ENCODE measurements at regions not wholly inside any gene's neighbourhood (a gene's known extent, or its start where the extent isn't known, plus 50 kb on each side); places are given as distances from the start of the nearest gene placed in this dataset.

- no peaks in the 10 kb centered on the region for H3K27me3 Mint-ChIP-seq (ENCODE audit: unreplicated experiment)
- H3K36me3 Mint-ChIP-seq (ENCODE audit: unreplicated experiment), result no peaks in the 10 kb centered on the region
- TF ChIP-seq, protein P1, sequence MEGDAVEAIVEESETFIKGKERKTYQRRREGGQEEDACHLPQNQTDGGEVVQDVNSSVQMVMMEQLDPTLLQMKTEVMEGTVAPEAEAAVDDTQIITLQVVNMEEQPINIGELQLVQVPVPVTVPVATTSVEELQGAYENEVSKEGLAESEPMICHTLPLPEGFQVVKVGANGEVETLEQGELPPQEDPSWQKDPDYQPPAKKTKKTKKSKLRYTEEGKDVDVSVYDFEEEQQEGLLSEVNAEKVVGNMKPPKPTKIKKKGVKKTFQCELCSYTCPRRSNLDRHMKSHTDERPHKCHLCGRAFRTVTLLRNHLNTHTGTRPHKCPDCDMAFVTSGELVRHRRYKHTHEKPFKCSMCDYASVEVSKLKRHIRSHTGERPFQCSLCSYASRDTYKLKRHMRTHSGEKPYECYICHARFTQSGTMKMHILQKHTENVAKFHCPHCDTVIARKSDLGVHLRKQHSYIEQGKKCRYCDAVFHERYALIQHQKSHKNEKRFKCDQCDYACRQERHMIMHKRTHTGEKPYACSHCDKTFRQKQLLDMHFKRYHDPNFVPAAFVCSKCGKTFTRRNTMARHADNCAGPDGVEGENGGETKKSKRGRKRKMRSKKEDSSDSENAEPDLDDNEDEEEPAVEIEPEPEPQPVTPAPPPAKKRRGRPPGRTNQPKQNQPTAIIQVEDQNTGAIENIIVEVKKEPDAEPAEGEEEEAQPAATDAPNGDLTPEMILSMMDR (IDR thresholded peaks at IDR 0.05; ENCODE audit: partially characterized antibody, unreplicated experiment), result no peak
- DNase-seq, result no peak
- H3K4me1 Mint-ChIP-seq (ENCODE audit: low read depth, unreplicated experiment), result peaks cover 16% of the 10 kb centered on the region
- no peaks in the 10 kb centered on the region for H3K9me3 Mint-ChIP-seq (ENCODE audit: unreplicated experiment)
- H3K27ac Mint-ChIP-seq (ENCODE audit: unreplicated experiment), result no peak overlapping the region
- no peak overlapping the region for H3K4me3 Mint-ChIP-seq (ENCODE audit: unreplicated experiment)
These were observed 231.8 kb upstream of the IRF2BP2 start for GRCh38 chr1:234841710-234842231.

- Mint-ChIP-seq H3K9me3 (ENCODE audit: unreplicated experiment) (no peaks in the 10 kb centered on the region), H3K36me3 (ENCODE audit: unreplicated experiment) (no peaks in the 10 kb centered on the region), H3K27me3 (ENCODE audit: unreplicated experiment) (no peaks in the 10 kb centered on the region), H3K4me1 (ENCODE audit: low read depth, unreplicated experiment) (peaks cover 16% of the 10 kb centered on the region), H3K27ac (ENCODE audit: unreplicated experiment) (no peak overlapping the region), H3K4me3 (ENCODE audit: unreplicated experiment) (no peak overlapping the region)
- DNase-seq, result no peak
- TF ChIP-seq, protein P1 (IDR thresholded peaks at IDR 0.05; ENCODE audit: partially characterized antibody, unreplicated experiment), result no peak
These were observed 231.3 kb upstream of the IRF2BP2 start for GRCh38 chr1:234841281-234841680.

- TF ChIP-seq, protein P1 (IDR thresholded peaks at IDR 0.05; ENCODE audit: partially characterized antibody, unreplicated experiment), result no peak
- H3K4me3 Mint-ChIP-seq (ENCODE audit: unreplicated experiment), result no peak overlapping the region
- H3K9me3 Mint-ChIP-seq (ENCODE audit: unreplicated experiment), result no peaks in the 10 kb centered on the region
These were observed 230.9 kb upstream of the IRF2BP2 start for GRCh38 chr1:234840843-234841242.

DNA sequence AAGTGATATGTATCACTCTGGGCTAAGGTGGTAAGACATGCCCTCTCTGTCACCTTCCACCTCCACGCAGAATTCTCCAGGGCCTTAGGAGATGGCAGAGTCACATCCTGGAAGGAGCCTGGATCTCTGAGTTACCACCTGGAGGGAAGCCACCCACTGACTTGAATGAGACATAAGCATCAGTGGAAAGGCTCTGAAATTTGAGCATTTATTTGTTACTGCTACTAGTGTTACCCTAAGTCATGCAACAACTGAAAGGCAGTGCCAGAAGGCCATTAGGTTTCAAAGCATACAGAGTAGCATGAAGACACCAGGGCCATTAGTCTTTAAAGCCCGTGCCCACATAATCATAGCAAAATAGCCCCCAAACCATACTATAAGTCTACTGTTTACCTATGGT lies 230.3 kb upstream of the IRF2BP2 start:
- Mint-ChIP-seq H3K36me3 (ENCODE audit: unreplicated experiment) (no peaks in the 10 kb centered on the region), H3K27ac (ENCODE audit: unreplicated experiment) (no peak overlapping the region), H3K4me3 (ENCODE audit: unreplicated experiment) (no peak overlapping the region), H3K9me3 (ENCODE audit: unreplicated experiment) (no peaks in the 10 kb centered on the region), H3K4me1 (ENCODE audit: low read depth, unreplicated experiment) (peaks cover 16% of the 10 kb centered on the region), H3K27me3 (ENCODE audit: unreplicated experiment) (no peaks in the 10 kb centered on the region)
- TF ChIP-seq, protein P1 (IDR thresholded peaks at IDR 0.05; ENCODE audit: partially characterized antibody, unreplicated experiment), result no peak
- no peak for DNase-seq

More at GRCh38 chr1:234840843-234841242, 230.9 kb upstream of the IRF2BP2 start:
- Mint-ChIP-seq H3K27ac (ENCODE audit: unreplicated experiment) (no peak overlapping the region), H3K27me3 (ENCODE audit: unreplicated experiment) (no peaks in the 10 kb centered on the region), H3K36me3 (ENCODE audit: unreplicated experiment) (no peaks in the 10 kb centered on the region), H3K4me1 (ENCODE audit: low read depth, unreplicated experiment) (peaks cover 16% of the 10 kb centered on the region)
- DNase-seq, result no peak

GRCh38 chr1:234839663-234840062 lies 229.7 kb upstream of the IRF2BP2 start:
- TF ChIP-seq, protein P1 (IDR thresholded peaks at IDR 0.05; ENCODE audit: partially characterized antibody, unreplicated experiment), result no peak
- Mint-ChIP-seq H3K36me3 (ENCODE audit: unreplicated experiment) (no peaks in the 10 kb centered on the region), H3K27me3 (ENCODE audit: unreplicated experiment) (no peaks in the 10 kb centered on the region), H3K9me3 (ENCODE audit: unreplicated experiment) (no peaks in the 10 kb centered on the region), H3K4me3 (ENCODE audit: unreplicated experiment) (no peak overlapping the region), H3K27ac (ENCODE audit: unreplicated experiment) (no peak overlapping the region), H3K4me1 (ENCODE audit: low read depth, unreplicated experiment) (peaks cover 16% of the 10 kb centered on the region)
- DNase-seq, result no peak
